ENCODE measurements at regions not wholly inside any gene's neighbourhood (a gene's known extent, or its start where the extent isn't known, plus 50 kb on each side); places are given as distances from the start of the nearest gene placed in this dataset.

GRCh38 chr6:133046576-133046975 is 194.6 kb upstream of the EYA4 start:
- TF ChIP-seq, protein P1, sequence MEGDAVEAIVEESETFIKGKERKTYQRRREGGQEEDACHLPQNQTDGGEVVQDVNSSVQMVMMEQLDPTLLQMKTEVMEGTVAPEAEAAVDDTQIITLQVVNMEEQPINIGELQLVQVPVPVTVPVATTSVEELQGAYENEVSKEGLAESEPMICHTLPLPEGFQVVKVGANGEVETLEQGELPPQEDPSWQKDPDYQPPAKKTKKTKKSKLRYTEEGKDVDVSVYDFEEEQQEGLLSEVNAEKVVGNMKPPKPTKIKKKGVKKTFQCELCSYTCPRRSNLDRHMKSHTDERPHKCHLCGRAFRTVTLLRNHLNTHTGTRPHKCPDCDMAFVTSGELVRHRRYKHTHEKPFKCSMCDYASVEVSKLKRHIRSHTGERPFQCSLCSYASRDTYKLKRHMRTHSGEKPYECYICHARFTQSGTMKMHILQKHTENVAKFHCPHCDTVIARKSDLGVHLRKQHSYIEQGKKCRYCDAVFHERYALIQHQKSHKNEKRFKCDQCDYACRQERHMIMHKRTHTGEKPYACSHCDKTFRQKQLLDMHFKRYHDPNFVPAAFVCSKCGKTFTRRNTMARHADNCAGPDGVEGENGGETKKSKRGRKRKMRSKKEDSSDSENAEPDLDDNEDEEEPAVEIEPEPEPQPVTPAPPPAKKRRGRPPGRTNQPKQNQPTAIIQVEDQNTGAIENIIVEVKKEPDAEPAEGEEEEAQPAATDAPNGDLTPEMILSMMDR (IDR thresholded peaks at IDR 0.05; ENCODE audit: low read depth, low read length), result no peak
- no peak overlapping the region for H3K4me3 ChIP-seq (ENCODE audit: low read depth, low read length)

DNA sequence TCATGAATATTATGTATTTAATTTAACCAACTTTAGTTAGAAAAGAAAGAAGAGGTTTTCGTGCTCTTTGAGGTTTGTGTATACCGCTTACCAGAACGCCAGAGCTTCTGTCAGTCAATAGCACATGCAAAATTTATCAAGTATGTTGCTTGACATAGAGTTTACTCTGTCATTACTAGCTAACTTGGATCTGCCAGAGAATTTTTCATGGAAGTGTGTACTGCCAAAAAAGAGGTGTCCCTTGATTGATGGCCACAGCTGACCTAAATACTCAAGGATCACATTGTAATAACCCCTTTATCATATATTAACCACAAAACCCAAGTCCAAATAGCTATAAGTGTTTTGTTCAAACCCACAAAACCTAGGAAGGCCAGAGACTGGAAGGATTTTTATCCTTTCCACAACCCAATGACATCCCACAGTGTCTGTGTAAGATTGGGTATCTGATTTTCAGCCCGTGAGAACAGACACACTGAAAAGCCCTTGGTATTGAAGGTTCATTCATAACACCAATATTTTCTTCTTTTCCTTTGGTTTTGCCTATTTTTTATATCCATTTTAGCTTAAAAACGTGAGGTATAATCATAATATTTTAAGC is 194.0 kb upstream of the EYA4 start:
- TF ChIP-seq, protein P1 (IDR thresholded peaks at IDR 0.05; ENCODE audit: low read depth, low read length), result no peak
- H3K4me3 ChIP-seq (ENCODE audit: low read depth, low read length), result no peak overlapping the region

GRCh38 chr6:133047706-133048105 is 193.5 kb upstream of the EYA4 start:
- H3K4me3 ChIP-seq (ENCODE audit: low read depth, low read length), result no peak overlapping the region
- TF ChIP-seq, protein P1 (IDR thresholded peaks at IDR 0.05; ENCODE audit: low read depth, low read length), result no peak

- no peak overlapping the region for H3K4me3 ChIP-seq (ENCODE audit: low read depth, low read length)
- TF ChIP-seq, protein P1 (IDR thresholded peaks at IDR 0.05; ENCODE audit: low read depth, low read length), result no peak
Measured at GRCh38 chr6:133051240-133051639, 189.9 kb upstream of the EYA4 start.

- TF ChIP-seq, protein P1 (IDR thresholded peaks at IDR 0.05; ENCODE audit: low read depth, low read length), result no peak
- H3K4me3 ChIP-seq (ENCODE audit: low read depth, low read length), result no peak overlapping the region
Measured at GRCh38 chr6:133052465-133052864, 188.7 kb upstream of the EYA4 start.

GRCh38 chr6:133055441-133055966 is 185.7 kb upstream of the EYA4 start:
- H3K4me3 ChIP-seq (ENCODE audit: low read depth, low read length), result no peak overlapping the region
- TF ChIP-seq, protein P1 (IDR thresholded peaks at IDR 0.05; ENCODE audit: low read depth, low read length), result no peak

- no peak overlapping the region for H3K4me3 ChIP-seq (ENCODE audit: low read depth, low read length)
- TF ChIP-seq, protein P1 (IDR thresholded peaks at IDR 0.05; ENCODE audit: low read depth, low read length), result no peak
Measured at GRCh38 chr6:133057352-133057751, 183.8 kb upstream of the EYA4 start.

Measured in WI38 (cell line).